Ishikawa (cell line): ENCODE measurements at regions not wholly inside any gene's neighbourhood (a gene's known extent, or its start where the extent isn't known, plus 50 kb on each side); places are given as distances from the start of the nearest gene placed in this dataset.

Experiments
- FOXM1 ChIP-seq: IDR thresholded peaks from 2 replicates; pipeline ENCODE4 v1.6.1; 2012; ENCODE audit warnings: low read depth, borderline replicate concordance
- RAD21 ChIP-seq: IDR thresholded peaks from 2 replicates; pipeline ENCODE4 v1.6.1; 2012; ENCODE audit warnings: low read depth
- TAF1 ChIP-seq: IDR thresholded peaks from 2 replicates; pipeline ENCODE4 v1.6.1; 2012; ENCODE audit warnings: low read depth, mild to moderate bottlenecking
- TCF12 ChIP-seq: IDR thresholded peaks from 2 replicates; pipeline ENCODE4 v1.6.1; 2012; ENCODE audit warnings: low read depth
- YY1 ChIP-seq: IDR thresholded peaks from 2 replicates; pipeline ENCODE4 v1.6.1; 2012; ENCODE audit warnings: low read depth

GRCh38 chr12:22882559-22882958 is 257.6 kb downstream of the ETNK1 start:
- no peak for TF ChIP-seq YY1
- no peak for TF ChIP-seq TCF12
- no peak for TF ChIP-seq RAD21
- TF ChIP-seq FOXM1 = no peak
- no peak for TF ChIP-seq TAF1
